ENCODE measurements at regions not wholly inside any gene's neighbourhood (a gene's known extent, or its start where the extent isn't known, plus 50 kb on each side); places are given as distances from the start of the nearest gene placed in this dataset.

DNA sequence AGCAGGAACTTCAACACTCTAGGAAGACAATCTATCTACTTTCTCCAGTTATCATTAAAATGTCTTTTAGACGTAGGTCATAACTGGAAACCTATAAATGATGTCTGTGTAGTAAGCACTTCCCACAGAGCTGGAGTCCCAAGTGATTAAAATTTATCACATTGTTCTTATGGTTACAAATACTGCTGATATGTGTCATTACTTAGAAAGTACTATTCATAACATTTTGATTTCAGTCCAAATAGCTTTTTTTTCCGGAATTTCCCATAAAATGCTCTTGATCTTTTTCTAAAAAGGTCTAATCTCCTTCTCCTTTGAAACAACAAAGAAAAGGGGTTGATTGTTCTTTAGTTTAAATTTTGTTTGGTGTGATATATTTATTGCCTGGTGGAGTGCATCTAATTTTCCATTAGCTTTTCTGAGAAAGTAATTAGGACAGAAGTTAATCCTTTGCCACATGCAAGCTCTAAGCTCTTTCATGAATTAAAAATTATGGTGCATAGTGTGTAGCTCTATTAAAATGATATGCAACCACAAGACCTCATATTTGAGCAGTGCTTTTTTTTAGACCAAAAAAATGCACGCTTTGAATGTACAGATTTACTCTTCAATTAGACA is 132.7 kb upstream of the TCF21 start:
- no peak overlapping the region for H3K4me3 Mint-ChIP-seq (ENCODE audit: unreplicated experiment)
- Histone ChIP-seq H3K9me3 (no peaks in the 10 kb centered on the region), H3K27me3 (replicated peaks; ENCODE audit: control insufficient read depth, insufficient read depth, low read length) (no peaks in the 10 kb centered on the region), H3K36me3 (ENCODE audit: control insufficient read depth, insufficient read depth, low read length) (no peaks in the 10 kb centered on the region), H3K4me1 (no peaks in the 10 kb centered on the region), H3K4me3 (ENCODE audit: low read depth, low read length) (no peak overlapping the region)
- no peaks in the 10 kb centered on the region for H3K36me3 Mint-ChIP-seq (ENCODE audit: insufficient read depth, unreplicated experiment)
- no peaks in the 10 kb centered on the region for H3K9me3 Mint-ChIP-seq (ENCODE audit: unreplicated experiment)
- no peak for DNase-seq
- ChIA-PET POLR2A (no interaction called here), CTCF (no interaction called here)
- H3K4me1 Mint-ChIP-seq (ENCODE audit: low read depth, unreplicated experiment), result no peaks in the 10 kb centered on the region
- intact Hi-C loops (cut with micrococcal nuclease; ENCODE audit: unreplicated experiment), result no loop called here
- no TSS peak for BruUV-seq (replicated peaks)
- peaks cover 6% of the 10 kb centered on the region for H3K27me3 Mint-ChIP-seq (ENCODE audit: insufficient read depth, unreplicated experiment)
- no peak overlapping the region for H3K27ac Mint-ChIP-seq (ENCODE audit: unreplicated experiment)
- TF ChIP-seq, protein P1, sequence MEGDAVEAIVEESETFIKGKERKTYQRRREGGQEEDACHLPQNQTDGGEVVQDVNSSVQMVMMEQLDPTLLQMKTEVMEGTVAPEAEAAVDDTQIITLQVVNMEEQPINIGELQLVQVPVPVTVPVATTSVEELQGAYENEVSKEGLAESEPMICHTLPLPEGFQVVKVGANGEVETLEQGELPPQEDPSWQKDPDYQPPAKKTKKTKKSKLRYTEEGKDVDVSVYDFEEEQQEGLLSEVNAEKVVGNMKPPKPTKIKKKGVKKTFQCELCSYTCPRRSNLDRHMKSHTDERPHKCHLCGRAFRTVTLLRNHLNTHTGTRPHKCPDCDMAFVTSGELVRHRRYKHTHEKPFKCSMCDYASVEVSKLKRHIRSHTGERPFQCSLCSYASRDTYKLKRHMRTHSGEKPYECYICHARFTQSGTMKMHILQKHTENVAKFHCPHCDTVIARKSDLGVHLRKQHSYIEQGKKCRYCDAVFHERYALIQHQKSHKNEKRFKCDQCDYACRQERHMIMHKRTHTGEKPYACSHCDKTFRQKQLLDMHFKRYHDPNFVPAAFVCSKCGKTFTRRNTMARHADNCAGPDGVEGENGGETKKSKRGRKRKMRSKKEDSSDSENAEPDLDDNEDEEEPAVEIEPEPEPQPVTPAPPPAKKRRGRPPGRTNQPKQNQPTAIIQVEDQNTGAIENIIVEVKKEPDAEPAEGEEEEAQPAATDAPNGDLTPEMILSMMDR (IDR thresholded peaks at IDR 0.05; ENCODE audit: insufficient read depth in 1 of 2, low read depth in 1 of 2, low read length in 1 of 2, severe bottlenecking in 1 of 2, unreplicated experiment in 1 of 2), result no peak

DNA sequence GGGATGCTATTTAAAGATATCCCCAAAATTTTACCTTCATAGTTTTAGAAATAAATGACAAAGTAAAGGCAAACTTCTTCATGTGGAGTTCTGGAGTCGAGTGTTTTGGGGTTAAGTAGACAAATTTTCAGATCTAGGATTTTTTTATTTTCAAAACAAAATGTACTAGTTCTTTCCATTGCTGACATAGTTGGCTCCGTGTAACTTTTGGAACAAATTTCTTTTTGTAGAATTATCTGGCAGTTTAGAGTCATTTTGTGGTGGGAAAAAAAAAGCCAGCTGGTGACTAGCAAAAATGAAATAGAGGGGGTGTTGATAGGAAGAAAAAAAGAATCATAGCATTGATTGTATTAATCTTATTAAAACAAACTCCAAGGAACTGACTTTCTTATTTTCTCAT is 131.6 kb upstream of the TCF21 start:
- Histone ChIP-seq H3K4me1 (no peaks in the 10 kb centered on the region), H3K9me3 (no peaks in the 10 kb centered on the region), H3K4me3 (ENCODE audit: low read depth, low read length) (no peak overlapping the region), H3K36me3 (ENCODE audit: control insufficient read depth, insufficient read depth, low read length) (no peaks in the 10 kb centered on the region), H3K27me3 (replicated peaks; ENCODE audit: control insufficient read depth, insufficient read depth, low read length) (no peaks in the 10 kb centered on the region)
- DNase-seq, result no peak
- ChIA-PET CTCF (no interaction called here), POLR2A (no interaction called here)
- Mint-ChIP-seq H3K36me3 (ENCODE audit: insufficient read depth, unreplicated experiment) (no peaks in the 10 kb centered on the region), H3K4me3 (ENCODE audit: unreplicated experiment) (no peak overlapping the region), H3K9me3 (ENCODE audit: unreplicated experiment) (no peaks in the 10 kb centered on the region), H3K27ac (ENCODE audit: unreplicated experiment) (no peak overlapping the region), H3K27me3 (ENCODE audit: insufficient read depth, unreplicated experiment) (peaks cover 6% of the 10 kb centered on the region), H3K4me1 (ENCODE audit: low read depth, unreplicated experiment) (no peaks in the 10 kb centered on the region)
- BruUV-seq (replicated peaks), result no TSS peak
- intact Hi-C loops (cut with micrococcal nuclease; ENCODE audit: unreplicated experiment), result no loop called here
- TF ChIP-seq, protein P1 (IDR thresholded peaks at IDR 0.05; ENCODE audit: insufficient read depth in 1 of 2, low read depth in 1 of 2, low read length in 1 of 2, severe bottlenecking in 1 of 2, unreplicated experiment in 1 of 2), result no peak

DNA sequence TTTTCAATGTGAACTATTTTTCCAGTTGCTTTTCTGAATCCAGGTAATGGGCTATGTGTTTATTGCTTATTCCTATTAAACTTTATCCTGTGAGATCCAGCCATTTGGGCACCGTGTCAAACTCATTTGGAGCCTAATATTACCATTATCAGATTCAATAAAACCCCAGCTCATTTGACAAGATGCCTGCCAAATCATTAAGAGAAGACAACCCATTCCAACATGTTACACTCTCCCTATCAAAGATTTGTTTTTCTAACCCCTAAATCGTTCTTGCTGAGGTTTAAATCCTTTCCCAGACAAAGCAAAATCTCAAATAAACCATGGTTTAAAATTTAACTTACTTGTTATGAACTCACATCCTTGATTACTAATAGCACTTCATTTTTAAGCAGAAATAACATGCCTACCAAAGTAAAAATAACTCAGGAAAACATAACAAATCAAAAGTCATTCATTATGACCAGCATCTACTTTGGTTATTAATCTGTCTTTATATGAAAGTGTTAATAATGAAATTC is 130.0 kb upstream of the TCF21 start:
- TF ChIP-seq, protein P1 (IDR thresholded peaks at IDR 0.05; ENCODE audit: insufficient read depth in 1 of 2, low read depth in 1 of 2, low read length in 1 of 2, severe bottlenecking in 1 of 2, unreplicated experiment in 1 of 2), result no peak
- H3K4me1 Mint-ChIP-seq (ENCODE audit: low read depth, unreplicated experiment), result no peaks in the 10 kb centered on the region
- H3K27me3 Mint-ChIP-seq (ENCODE audit: insufficient read depth, unreplicated experiment), result peaks cover 6% of the 10 kb centered on the region
- Histone ChIP-seq H3K4me1 (no peaks in the 10 kb centered on the region), H3K9me3 (no peaks in the 10 kb centered on the region), H3K27me3 (replicated peaks; ENCODE audit: control insufficient read depth, insufficient read depth, low read length) (no peaks in the 10 kb centered on the region), H3K36me3 (ENCODE audit: control insufficient read depth, insufficient read depth, low read length) (no peaks in the 10 kb centered on the region), H3K4me3 (ENCODE audit: low read depth, low read length) (no peak overlapping the region)
- H3K36me3 Mint-ChIP-seq (ENCODE audit: insufficient read depth, unreplicated experiment), result no peaks in the 10 kb centered on the region
- intact Hi-C loops (cut with micrococcal nuclease; ENCODE audit: unreplicated experiment), result no loop called here
- BruUV-seq (replicated peaks), result no TSS peak
- H3K4me3 Mint-ChIP-seq (ENCODE audit: unreplicated experiment), result no peak overlapping the region
- ChIA-PET CTCF (no interaction called here), POLR2A (no interaction called here)
- no peaks in the 10 kb centered on the region for H3K9me3 Mint-ChIP-seq (ENCODE audit: unreplicated experiment)
- no peak for DNase-seq
- no peak overlapping the region for H3K27ac Mint-ChIP-seq (ENCODE audit: unreplicated experiment)

All from Caco-2 (cell line).